Activated B cell treated with CpG ODN at 0.5 μM for 24 hours (primary cell): ENCODE measurements at regions not wholly inside any gene's neighbourhood (a gene's known extent, or its start where the extent isn't known, plus 50 kb on each side); places are given as distances from the start of the nearest gene placed in this dataset.

ENCODE experiments used
- ATAC-seq: fragments of 200-7000 bp; cut with Tn5 transposase; one replicate; pipeline ENCODE4 v1.10.0; 2021; ENCODE audit warnings: low read depth, mild to moderate bottlenecking, moderate library complexity
- CTCF ChIA-PET: fragments of 350-600 bp; sonication (Branson Sonifier 250); formaldehyde crosslinking; loops from one replicate; lab custom pipeline; 2021; ENCODE audit warnings: antibody characterized with exemption; lab: Charles Lee
- POLR2A ChIA-PET: fragments of 350-600 bp; sonication (Branson Sonifier 250); formaldehyde crosslinking; loops from one replicate; lab custom pipeline; 2021; ENCODE audit warnings: antibody characterized with exemption; lab: Charles Lee
- DNase-seq: peaks from one replicate; pipeline ENCODE4 v3.0.0; 2022
- H3K27ac Mint-ChIP-seq: one replicate; pipeline ENCODE4 v1.8.0; 2020; ENCODE audit warnings: mixed read lengths
- H3K27me3 Mint-ChIP-seq: one replicate; pipeline ENCODE4 v1.8.0; 2021; ENCODE audit warnings: mixed read lengths
- H3K36me3 Mint-ChIP-seq: one replicate; pipeline ENCODE4 v1.8.0; 2021; ENCODE audit warnings: low read depth, mixed read lengths
- H3K4me1 Mint-ChIP-seq: one replicate; pipeline ENCODE4 v1.8.0; 2021; ENCODE audit warnings: mixed read lengths
- H3K4me3 Mint-ChIP-seq: one replicate; pipeline ENCODE4 v1.8.0; 2020; ENCODE audit warnings: mild to moderate bottlenecking, mixed read lengths
- H3K9me3 Mint-ChIP-seq: one replicate; pipeline ENCODE4 v1.8.0; 2020; ENCODE audit warnings: mixed read lengths
- intact Hi-C: fragments of 100-400 bp; cut with micrococcal nuclease; formaldehyde crosslinking; loops from one replicate; pipeline ENCODE4 v1.15.1; 2024
- TF ChIP-seq, protein P1 (sequence below): fragments of 200-600 bp; IDR thresholded peaks from one replicate; pipeline ENCODE4 v1.8.0; 2022; ENCODE audit warnings: antibody characterized with exemption, mild to moderate bottlenecking

DNA sequence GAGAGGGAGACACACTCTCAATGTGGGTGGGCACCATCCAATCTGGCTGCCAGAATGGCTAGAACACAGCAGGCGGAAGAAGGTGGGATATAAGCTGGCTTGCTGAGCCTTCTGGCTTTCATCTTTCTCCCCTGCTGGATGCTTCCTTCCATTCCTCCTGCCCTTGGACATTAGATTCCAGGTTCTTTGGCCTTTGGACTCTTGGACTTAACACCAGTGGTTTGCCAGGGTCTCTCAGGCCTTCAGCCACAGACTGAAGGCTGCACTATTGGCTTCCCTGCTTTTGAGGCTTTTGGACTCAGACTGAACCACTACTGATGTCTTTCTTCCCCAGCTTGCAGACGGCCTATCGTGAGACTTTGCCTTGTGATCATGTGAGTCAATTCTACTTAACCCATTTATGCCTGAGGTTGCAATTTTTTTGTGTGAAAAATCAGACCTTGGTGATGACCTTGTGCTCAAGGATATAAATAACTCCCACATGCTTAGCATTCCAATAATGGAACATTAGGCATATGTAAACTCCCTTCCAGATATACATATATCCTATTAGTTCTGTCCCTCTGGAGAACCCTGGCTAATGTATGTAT is 56.7 kb upstream of the CD55 start:
- peaks cover 3% of the 10 kb centered on the region for H3K9me3 Mint-ChIP-seq
- no peaks in the 10 kb centered on the region for H3K27me3 Mint-ChIP-seq
- ChIA-PET CTCF (no interaction called here), POLR2A (no interaction called here)
- no peak for DNase-seq
- ATAC-seq, result no peak
- no peak overlapping the region for H3K4me3 Mint-ChIP-seq
- H3K4me1 Mint-ChIP-seq, result peaks cover 19% of the 10 kb centered on the region
- H3K27ac Mint-ChIP-seq, result no peak overlapping the region
- intact Hi-C loops, result loop anchor here (5.0 to 10.0 kb wide), 2 partner anchors 50 to 53 kb away; no protein-coding TSS in a partner anchor
- H3K36me3 Mint-ChIP-seq, result no peaks in the 10 kb centered on the region
- TF ChIP-seq, protein P1, sequence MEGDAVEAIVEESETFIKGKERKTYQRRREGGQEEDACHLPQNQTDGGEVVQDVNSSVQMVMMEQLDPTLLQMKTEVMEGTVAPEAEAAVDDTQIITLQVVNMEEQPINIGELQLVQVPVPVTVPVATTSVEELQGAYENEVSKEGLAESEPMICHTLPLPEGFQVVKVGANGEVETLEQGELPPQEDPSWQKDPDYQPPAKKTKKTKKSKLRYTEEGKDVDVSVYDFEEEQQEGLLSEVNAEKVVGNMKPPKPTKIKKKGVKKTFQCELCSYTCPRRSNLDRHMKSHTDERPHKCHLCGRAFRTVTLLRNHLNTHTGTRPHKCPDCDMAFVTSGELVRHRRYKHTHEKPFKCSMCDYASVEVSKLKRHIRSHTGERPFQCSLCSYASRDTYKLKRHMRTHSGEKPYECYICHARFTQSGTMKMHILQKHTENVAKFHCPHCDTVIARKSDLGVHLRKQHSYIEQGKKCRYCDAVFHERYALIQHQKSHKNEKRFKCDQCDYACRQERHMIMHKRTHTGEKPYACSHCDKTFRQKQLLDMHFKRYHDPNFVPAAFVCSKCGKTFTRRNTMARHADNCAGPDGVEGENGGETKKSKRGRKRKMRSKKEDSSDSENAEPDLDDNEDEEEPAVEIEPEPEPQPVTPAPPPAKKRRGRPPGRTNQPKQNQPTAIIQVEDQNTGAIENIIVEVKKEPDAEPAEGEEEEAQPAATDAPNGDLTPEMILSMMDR, result no peak

DNA sequence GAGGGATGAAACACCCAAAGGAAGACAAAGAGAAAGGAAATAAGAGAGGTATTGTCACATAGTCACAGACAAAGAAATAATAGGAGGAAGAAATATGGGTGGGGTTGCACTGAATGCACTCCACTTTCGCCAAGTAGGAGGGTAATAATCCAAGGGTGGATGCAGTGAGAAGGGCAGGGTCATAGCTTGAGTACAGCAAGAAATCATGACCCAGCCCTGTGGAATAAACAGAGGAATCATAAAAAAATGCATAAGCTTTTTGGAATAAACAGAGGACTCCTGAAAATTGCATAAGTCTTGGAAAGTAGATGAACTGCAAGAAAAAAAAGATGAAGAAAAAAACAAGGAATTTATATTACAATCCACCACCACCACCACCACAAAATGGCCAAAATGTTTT is 53.1 kb upstream of the CD55 start:
- H3K9me3 Mint-ChIP-seq, result peaks cover 5% of the 10 kb centered on the region
- TF ChIP-seq, protein P1, result no peak
- ATAC-seq (no peak), DNase-seq (no peak)
- no peaks in the 10 kb centered on the region for H3K27me3 Mint-ChIP-seq
- H3K36me3 Mint-ChIP-seq, result no peaks in the 10 kb centered on the region
- CTCF ChIA-PET, result no interaction called here
- POLR2A ChIA-PET, result no interaction called here
- intact Hi-C loops, result loop anchor here (10.0 kb wide), 1 partner anchor 54 kb away; no protein-coding TSS in a partner anchor
- H3K4me1 Mint-ChIP-seq, result peaks cover 3% of the 10 kb centered on the region
- H3K4me3 Mint-ChIP-seq, result no peak overlapping the region
- H3K27ac Mint-ChIP-seq, result no peak overlapping the region

DNA sequence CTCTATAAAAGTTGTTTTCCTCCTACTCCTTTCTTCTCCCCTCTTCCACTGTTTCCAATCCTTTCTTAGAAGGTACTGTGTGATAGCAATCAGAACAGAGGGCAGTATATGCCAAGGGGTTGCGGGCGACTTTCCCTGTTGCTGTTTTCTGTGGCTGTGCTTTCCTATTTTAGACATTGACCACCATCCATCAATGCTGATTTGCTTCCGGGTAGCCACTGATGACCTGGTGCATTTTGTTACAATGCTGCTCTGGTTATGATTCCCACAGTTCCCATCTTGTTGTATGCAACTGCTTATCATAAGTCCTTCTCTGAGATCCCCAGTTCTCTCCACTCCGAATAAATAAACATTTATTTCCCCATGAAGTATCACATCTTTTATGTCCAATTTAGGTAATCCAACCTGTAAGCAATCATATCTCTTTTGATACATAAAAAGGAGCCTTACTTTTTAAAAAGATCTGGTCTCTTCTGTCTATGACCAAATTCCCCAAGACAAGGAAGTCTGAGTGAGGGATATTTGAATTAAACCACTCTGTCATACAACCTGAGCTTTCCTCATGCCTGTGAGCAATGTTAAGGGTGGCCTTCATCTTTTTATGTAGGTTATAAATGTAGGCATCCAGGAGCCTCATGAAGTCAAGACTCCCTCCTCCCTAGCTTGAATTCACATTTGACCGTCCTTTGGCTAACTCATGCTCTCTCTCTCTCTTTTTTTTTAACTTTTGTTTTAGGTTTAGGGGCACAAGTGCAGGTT is 52.5 kb upstream of the CD55 start:
- H3K4me3 Mint-ChIP-seq, result no peak overlapping the region
- H3K27ac Mint-ChIP-seq, result no peak overlapping the region
- intact Hi-C loops, result loop anchor here (10.0 kb wide), 1 partner anchor 54 kb away; no protein-coding TSS in a partner anchor
- ATAC-seq (no peak), DNase-seq (no peak)
- TF ChIP-seq, protein P1, result no peak
- H3K36me3 Mint-ChIP-seq, result no peaks in the 10 kb centered on the region
- H3K27me3 Mint-ChIP-seq, result no peaks in the 10 kb centered on the region
- ChIA-PET POLR2A (no interaction called here), CTCF (no interaction called here)
- peaks cover 5% of the 10 kb centered on the region for H3K9me3 Mint-ChIP-seq
- H3K4me1 Mint-ChIP-seq, result peaks cover 2% of the 10 kb centered on the region
